Fibroblast of skin of back (primary cell): ENCODE measurements at regions not wholly inside any gene's neighbourhood (a gene's known extent, or its start where the extent isn't known, plus 50 kb on each side); places are given as distances from the start of the nearest gene placed in this dataset.

Source experiments
- DNase-seq: peaks from one replicate; pipeline ENCODE4 v3.0.0-alpha.2; 2013

DNA sequence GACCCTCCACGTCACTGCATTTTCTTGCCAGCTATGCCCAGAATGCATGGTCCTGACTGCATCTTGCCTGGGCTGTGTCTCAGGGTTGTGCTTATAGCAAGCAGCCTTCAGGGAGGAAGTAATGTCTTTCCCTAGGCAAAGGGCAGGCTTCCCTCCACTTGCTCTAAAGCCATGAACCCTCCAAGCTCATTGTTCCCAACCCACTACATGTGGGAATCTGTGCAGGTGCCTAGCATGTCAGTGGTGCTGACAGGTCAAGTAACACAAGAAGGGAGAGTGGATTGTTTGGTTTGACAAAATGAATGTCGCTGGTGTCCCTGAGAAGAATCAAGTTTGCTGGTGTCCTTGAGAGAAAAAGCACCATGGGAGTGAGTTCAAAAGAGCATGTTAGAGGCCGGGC lies 53.9 kb upstream of the UCN3 start:
- no peak for DNase-seq

DNA sequence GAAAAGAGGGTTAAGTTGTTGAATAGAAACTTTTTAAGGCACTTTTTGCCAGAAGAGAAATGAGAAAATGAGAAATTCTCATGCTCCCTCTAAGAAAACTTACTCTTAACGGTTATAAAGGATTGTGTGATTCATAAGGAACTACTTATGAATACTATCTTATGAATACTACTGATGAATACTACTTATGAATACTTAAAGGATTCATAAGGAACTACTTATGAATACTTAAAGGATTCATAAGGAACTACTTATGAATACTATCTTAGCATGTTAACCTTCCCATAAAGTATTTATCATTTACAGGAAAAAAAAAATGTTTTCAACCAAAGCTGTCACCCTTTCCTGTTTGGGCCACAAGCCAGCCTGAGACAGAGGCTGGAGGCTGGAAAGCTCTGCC lies 53.1 kb upstream of the UCN3 start:
- DNase-seq, result peak; percentile 23

DNA sequence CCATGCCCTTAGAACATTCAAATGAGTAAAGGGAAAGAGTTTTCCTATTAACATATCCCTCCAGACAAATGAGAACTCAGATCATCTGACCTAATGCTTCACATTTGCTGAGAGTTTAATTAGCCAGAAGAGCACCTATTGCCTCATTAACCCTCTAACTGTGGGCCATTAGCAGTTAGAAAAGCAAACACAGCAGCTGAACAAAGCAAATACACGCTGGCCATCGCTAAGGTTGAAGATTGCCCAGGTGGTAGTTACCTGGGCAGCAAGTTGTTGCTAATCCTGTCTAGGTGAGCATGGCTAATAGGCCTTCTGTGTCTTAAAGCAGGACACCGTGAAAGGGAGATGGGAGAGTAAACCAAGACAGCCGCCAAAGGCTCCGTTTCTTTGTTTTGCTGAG lies 49.9 kb upstream of the UCN3 start:
- no peak for DNase-seq
